ENCODE measurements at regions not wholly inside any gene's neighbourhood (a gene's known extent, or its start where the extent isn't known, plus 50 kb on each side); places are given as distances from the start of the nearest gene placed in this dataset.

DNA sequence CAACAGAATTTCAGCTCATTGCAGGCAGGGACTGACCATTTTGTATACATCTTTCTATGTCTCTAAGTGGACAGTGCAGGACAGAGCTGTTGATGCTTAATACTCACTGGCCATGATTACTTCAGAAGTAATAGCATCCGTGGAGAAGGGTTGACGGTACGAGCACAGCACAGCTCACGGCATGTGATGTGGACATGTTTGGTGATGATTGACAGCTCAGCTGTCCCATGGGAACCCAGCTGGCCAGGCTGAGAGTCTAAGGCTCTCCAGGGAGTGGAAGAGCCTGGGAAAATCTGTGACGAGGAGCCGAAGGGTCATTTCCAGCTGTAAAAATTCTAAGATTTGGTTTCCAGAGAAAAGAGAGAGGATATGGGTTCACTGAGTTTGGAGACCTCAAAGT lies 198.2 kb downstream of the SNX19 start:
- H3K4me2 ChIP-seq (ENCODE audit: insufficient read depth, insufficient read length, low read length) = no peak overlapping the region
- no peaks in the 10 kb centered on the region for H3K9me3 ChIP-seq (ENCODE audit: control insufficient read depth, low read depth, low read length)
- H2BK5ac ChIP-seq (ENCODE audit: insufficient read length, low read length) = no peak overlapping the region
- H2BK20ac ChIP-seq (ENCODE audit: low read depth, low read length, poor library complexity, severe bottlenecking) = no peak overlapping the region
- H3K79me1 ChIP-seq (ENCODE audit: insufficient read depth, low read depth, low read length, poor library complexity, severe bottlenecking) = no peaks in the 10 kb centered on the region
- H4K8ac ChIP-seq (replicated peaks; ENCODE audit: insufficient read length, low read depth, low read length) = no peak overlapping the region
- H3K27ac ChIP-seq (ENCODE audit: insufficient read length, low read depth, low read length) = no peak overlapping the region
- H2BK15ac ChIP-seq (ENCODE audit: low read depth, low read length) = no peak overlapping the region
- H3K79me2 ChIP-seq (ENCODE audit: insufficient read depth, low read length) = no peaks in the 10 kb centered on the region
- Mint-ChIP-seq H3K27ac (no peak overlapping the region), H3K27me3 (ENCODE audit: low read depth) (peaks cover 17% of the 10 kb centered on the region), H3K4me3 (no peak overlapping the region), H3K4me1 (no peaks in the 10 kb centered on the region), H3K9me3 (no peaks in the 10 kb centered on the region; a peak in 1 of 5 replicates), H3K36me3 (ENCODE audit: insufficient read depth in 1 of 3, low read depth in 3 of 3) (no peaks in the 10 kb centered on the region)
- H3K9ac ChIP-seq (ENCODE audit: extremely low read depth, insufficient read length, low read length) = no peak overlapping the region
- no peak overlapping the region for H3K23ac ChIP-seq (ENCODE audit: insufficient read length, low read depth, low read length)
- no peak overlapping the region for H2BK120ac ChIP-seq (ENCODE audit: low read depth, low read length, poor library complexity, severe bottlenecking)
- H4K20me1 ChIP-seq (ENCODE audit: control insufficient read depth, insufficient read depth, insufficient read length) = no peaks in the 10 kb centered on the region
- no peak overlapping the region for H2BK12ac ChIP-seq (ENCODE audit: insufficient read length, low read depth, low read length)
- no peaks in the 10 kb centered on the region for H3K4me1 ChIP-seq (ENCODE audit: insufficient read depth, low read length)
- H3K4ac ChIP-seq (ENCODE audit: low read depth, low read length) = no peak overlapping the region
- no peak overlapping the region for H3T11ph ChIP-seq (ENCODE audit: low read length)
- no peak overlapping the region for H3K14ac ChIP-seq (ENCODE audit: insufficient read depth, low read length)
- no peak overlapping the region for H3K56ac ChIP-seq (ENCODE audit: insufficient read length, low read depth, low read length)
- TF ChIP-seq, protein P1, sequence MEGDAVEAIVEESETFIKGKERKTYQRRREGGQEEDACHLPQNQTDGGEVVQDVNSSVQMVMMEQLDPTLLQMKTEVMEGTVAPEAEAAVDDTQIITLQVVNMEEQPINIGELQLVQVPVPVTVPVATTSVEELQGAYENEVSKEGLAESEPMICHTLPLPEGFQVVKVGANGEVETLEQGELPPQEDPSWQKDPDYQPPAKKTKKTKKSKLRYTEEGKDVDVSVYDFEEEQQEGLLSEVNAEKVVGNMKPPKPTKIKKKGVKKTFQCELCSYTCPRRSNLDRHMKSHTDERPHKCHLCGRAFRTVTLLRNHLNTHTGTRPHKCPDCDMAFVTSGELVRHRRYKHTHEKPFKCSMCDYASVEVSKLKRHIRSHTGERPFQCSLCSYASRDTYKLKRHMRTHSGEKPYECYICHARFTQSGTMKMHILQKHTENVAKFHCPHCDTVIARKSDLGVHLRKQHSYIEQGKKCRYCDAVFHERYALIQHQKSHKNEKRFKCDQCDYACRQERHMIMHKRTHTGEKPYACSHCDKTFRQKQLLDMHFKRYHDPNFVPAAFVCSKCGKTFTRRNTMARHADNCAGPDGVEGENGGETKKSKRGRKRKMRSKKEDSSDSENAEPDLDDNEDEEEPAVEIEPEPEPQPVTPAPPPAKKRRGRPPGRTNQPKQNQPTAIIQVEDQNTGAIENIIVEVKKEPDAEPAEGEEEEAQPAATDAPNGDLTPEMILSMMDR (conservative IDR thresholded peaks at IDR 0.05) = no peak
- H3K18ac ChIP-seq (ENCODE audit: insufficient read length, low read depth, low read length) = no peak overlapping the region
- no peak overlapping the region for H4K5ac ChIP-seq (ENCODE audit: insufficient read length, low read depth, low read length)
- no peak for DNase-seq
- H4K91ac ChIP-seq (ENCODE audit: insufficient read length, low read depth, low read length) = no peak overlapping the region
- H3K23me2 ChIP-seq (ENCODE audit: insufficient read length, low read depth, low read length, poor library complexity, severe bottlenecking) = no peaks in the 10 kb centered on the region
- no CpG with 5 or more reads among the region's 6 CpGs for WGBS (ENCODE audit: extremely low coverage, insufficient read length, low lambda C conversion rate)
- H2AK5ac ChIP-seq (ENCODE audit: insufficient read length, low read length) = no peak overlapping the region
- no peak overlapping the region for H2AFZ ChIP-seq (ENCODE audit: low read length)
- no peaks in the 10 kb centered on the region for H3K27me3 ChIP-seq (ENCODE audit: insufficient read depth, low read length)

Measured in H9 (cell line).